ENCODE measurements at regions not wholly inside any gene's neighbourhood (a gene's known extent, or its start where the extent isn't known, plus 50 kb on each side); places are given as distances from the start of the nearest gene placed in this dataset.

GRCh38 chr3:157718800-157719199 lies 215.6 kb upstream of the VEPH1 start:
- Histone ChIP-seq H3K4ac (replicated peaks; ENCODE audit: insufficient read length, low read depth, low read length) (no peak overlapping the region), H4K5ac (ENCODE audit: insufficient read length, low read depth, low read length) (no peak overlapping the region), H2BK12ac (ENCODE audit: low read depth, low read length) (no peak overlapping the region), H3K23me2 (ENCODE audit: low read depth, low read length) (no peaks in the 10 kb centered on the region), H3K4me1 (replicated peaks in 1 of 4; ENCODE audit: control insufficient read depth in 3 of 4, insufficient read depth in 4 of 4, low read length in 3 of 4) (no peaks in the 10 kb centered on the region), H3K14ac (ENCODE audit: insufficient read length) (no peak overlapping the region), H2BK15ac (ENCODE audit: low read length) (no peak overlapping the region), H3K79me2 (ENCODE audit: control insufficient read depth in 1 of 2, insufficient read depth in 2 of 2, low read length in 2 of 2) (no peaks in the 10 kb centered on the region), H3K18ac (ENCODE audit: extremely low read depth, low read length) (no peak overlapping the region), H3K27ac (ENCODE audit: low read depth, low read length) (no peak overlapping the region), H4K20me1 (replicated peaks in 1 of 2; ENCODE audit: control insufficient read depth in 1 of 2, insufficient read depth in 2 of 2, low read length in 2 of 2) (no peaks in the 10 kb centered on the region), H2BK20ac (ENCODE audit: low read length) (no peak overlapping the region), H2AK5ac (ENCODE audit: low read depth, low read length) (no peak overlapping the region), H3K56ac (replicated peaks; ENCODE audit: insufficient read length, low read depth, low read length) (no peak overlapping the region), H3K4me2 (ENCODE audit: insufficient read depth in 1 of 2, low read depth in 2 of 2, low read length in 2 of 2) (no peak overlapping the region), H3K79me1 (ENCODE audit: low read depth, low read length) (no peaks in the 10 kb centered on the region), H3K27me3 (replicated peaks in 1 of 4; ENCODE audit: control insufficient read depth in 3 of 4, extremely low read depth in 1 of 4, insufficient read depth in 3 of 4, low read length in 3 of 4) (no peaks in the 10 kb centered on the region), H3K36me3 (ENCODE audit: control insufficient read depth in 2 of 4, insufficient read depth in 4 of 4, low read length in 3 of 4) (no peaks in the 10 kb centered on the region), H3K9me3 (ENCODE audit: insufficient read depth in 2 of 2, low read depth in 1 of 2, low read length in 1 of 2) (0 out of 4 replicates have a peak, but pooled peaks cover 0 to 3% of the 10 kb centered on the region in 2 experiments), H4K91ac (replicated peaks; ENCODE audit: insufficient read length, low read length) (no peak overlapping the region), H4K8ac (ENCODE audit: extremely low read depth, insufficient read depth, low read length) (no peak overlapping the region), H3K9ac (replicated peaks in 1 of 4; ENCODE audit: extremely low read depth in 1 of 4, low read depth in 3 of 4, low read length in 3 of 4) (no peak overlapping the region), H3K4me3 (ENCODE audit: extremely low read depth in 1 of 4, insufficient read depth in 2 of 4, low read depth in 3 of 4, low read length in 4 of 4) (no peak overlapping the region), H3K23ac (ENCODE audit: insufficient read length) (no peak overlapping the region), H2AFZ (ENCODE audit: low read length) (0 out of 2 replicates have a peak overlapping the region, but pooled peaks have one; percentile 36), H2BK120ac (replicated peaks; ENCODE audit: low read depth, low read length) (no peak overlapping the region), H2BK5ac (ENCODE audit: low read depth, low read length) (no peak overlapping the region)
- POLR2A ChIA-PET (ENCODE audit: partially characterized antibody), result no interaction called here
- DNase-seq (ENCODE audit: low read depth in 1 of 2, low spot score in 2 of 2) (no peak), FAIRE-seq (no peak)
- CTCF ChIA-PET (ENCODE audit: partially characterized antibody), result no interaction called here
- WGBS, 2 experiments (ENCODE audit: extremely low coverage in 1 of 2, insufficient coverage in 1 of 2, insufficient read length in 1 of 2, insufficient replicate concordance in 2 of 2, low coverage in 1 of 2, low lambda C conversion rate in 2 of 2, missing lambda C conversion rate in 1 of 2), result 90% methylated on average over 4 of the region's 4 CpGs; no CpG with 5 or more reads in 1 of the 2 experiments
- no peak for TF ChIP-seq KDM5A (IDR thresholded peaks at IDR 0.05; ENCODE audit: low read length)
- TF ChIP-seq PHF8 (conservative IDR thresholded peaks at IDR 0.05; ENCODE audit: low read depth, low read length), result no peak
- no peak for TF ChIP-seq BRCA1 (IDR thresholded peaks at IDR 0.05; ENCODE audit: low read depth, low read length)
- no peak for TF ChIP-seq NANOG (IDR thresholded peaks at IDR 0.05; ENCODE audit: insufficient read depth, low read depth, low read length, poor library complexity, severe bottlenecking)
- no peak for TF ChIP-seq KDM1A (IDR thresholded peaks at IDR 0.05; ENCODE audit: borderline replicate concordance, low read length)
- no peak for TF ChIP-seq E2F6 (IDR thresholded peaks at IDR 0.05)
- no peak for TF ChIP-seq TEAD4 (IDR thresholded peaks at IDR 0.05; ENCODE audit: low read depth, low read length)
- no peak for TF ChIP-seq ATF3 (IDR thresholded peaks at IDR 0.05; ENCODE audit: insufficient read depth, low read depth, low read length)
- no peak for TF ChIP-seq SIRT6 (IDR thresholded peaks at IDR 0.05; ENCODE audit: low read length)
- no peak for TF ChIP-seq TAF1 (IDR thresholded peaks at IDR 0.05; ENCODE audit: low read depth, low read length)
- TF ChIP-seq ZNF274 (IDR thresholded peaks at IDR 0.05; ENCODE audit: borderline replicate concordance, extremely low read depth, low read length), result no peak
- TF ChIP-seq EP300 (IDR thresholded peaks at IDR 0.05; ENCODE audit: borderline replicate concordance in 1 of 2, low read depth in 2 of 2, low read length in 2 of 2), result no peak
- TF ChIP-seq HDAC2 (IDR thresholded peaks at IDR 0.05; ENCODE audit: borderline replicate concordance in 1 of 2, low read depth in 2 of 2, low read length in 2 of 2), result no peak
